Ishikawa (cell line): ENCODE measurements at regions not wholly inside any gene's neighbourhood (a gene's known extent, or its start where the extent isn't known, plus 50 kb on each side); places are given as distances from the start of the nearest gene placed in this dataset.

Experiments
- CEBPB ChIP-seq: IDR thresholded peaks from 2 replicates; pipeline ENCODE4 v1.6.1; 2012
- CREB1 ChIP-seq: IDR thresholded peaks from 2 replicates; pipeline ENCODE4 v1.6.1; 2012; ENCODE audit warnings: low read depth
- EGR1 ChIP-seq: IDR thresholded peaks from 2 replicates; pipeline ENCODE4 v1.6.1; 2012
- EP300 ChIP-seq: IDR thresholded peaks from 2 replicates; pipeline ENCODE4 v1.6.1; 2012; ENCODE audit warnings: borderline replicate concordance
- FOXM1 ChIP-seq: IDR thresholded peaks from 2 replicates; pipeline ENCODE4 v1.6.1; 2012; ENCODE audit warnings: low read depth, borderline replicate concordance
- NFIC ChIP-seq: IDR thresholded peaks from 2 replicates; pipeline ENCODE4 v1.6.1; 2012
- RAD21 ChIP-seq: IDR thresholded peaks from 2 replicates; pipeline ENCODE4 v1.6.1; 2012; ENCODE audit warnings: low read depth
- TAF1 ChIP-seq: IDR thresholded peaks from 2 replicates; pipeline ENCODE4 v1.6.1; 2012; ENCODE audit warnings: low read depth, mild to moderate bottlenecking
- TCF12 ChIP-seq: IDR thresholded peaks from 2 replicates; pipeline ENCODE4 v1.6.1; 2012; ENCODE audit warnings: low read depth
- TEAD4 ChIP-seq: IDR thresholded peaks from 2 replicates; pipeline ENCODE4 v1.6.1; 2012
- YY1 ChIP-seq: IDR thresholded peaks from 2 replicates; pipeline ENCODE4 v1.6.1; 2012; ENCODE audit warnings: low read depth
- ZBTB7A ChIP-seq: IDR thresholded peaks from 2 replicates; pipeline ENCODE4 v1.6.1; 2012; ENCODE audit warnings: low read depth
- TF ChIP-seq, protein P1 (sequence below): IDR thresholded peaks from 2 replicates; pipeline ENCODE4 v1.6.1; 2012
- TF ChIP-seq, protein P2 (sequence below): IDR thresholded peaks from 2 replicates; pipeline ENCODE4 v1.6.1; 2012; ENCODE audit warnings: low read depth, mild to moderate bottlenecking
- TF ChIP-seq, protein P3 (sequence below): IDR thresholded peaks from 2 replicates; pipeline ENCODE4 v1.6.1; 2012

DNA sequence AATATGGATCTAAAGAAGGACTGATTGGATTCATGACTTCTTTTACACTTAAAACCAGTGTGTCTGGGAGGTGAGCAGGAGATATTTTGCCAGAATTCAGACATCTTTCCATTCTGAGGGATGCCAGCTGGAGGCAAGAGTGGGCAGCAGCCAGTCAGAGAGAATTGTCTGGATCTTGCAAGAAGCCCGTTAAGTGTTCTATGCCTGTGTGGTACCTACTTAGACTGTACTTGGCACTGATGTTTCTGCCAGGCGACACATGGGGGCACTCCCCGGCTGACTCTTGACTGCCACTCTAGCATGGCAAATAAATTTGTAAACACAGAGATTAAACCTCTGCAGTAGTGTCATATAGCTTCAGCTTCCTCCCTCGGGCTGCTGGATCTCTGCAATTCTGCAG, 247.7 kb downstream of the UTP18 start:
- TF ChIP-seq, protein P1, sequence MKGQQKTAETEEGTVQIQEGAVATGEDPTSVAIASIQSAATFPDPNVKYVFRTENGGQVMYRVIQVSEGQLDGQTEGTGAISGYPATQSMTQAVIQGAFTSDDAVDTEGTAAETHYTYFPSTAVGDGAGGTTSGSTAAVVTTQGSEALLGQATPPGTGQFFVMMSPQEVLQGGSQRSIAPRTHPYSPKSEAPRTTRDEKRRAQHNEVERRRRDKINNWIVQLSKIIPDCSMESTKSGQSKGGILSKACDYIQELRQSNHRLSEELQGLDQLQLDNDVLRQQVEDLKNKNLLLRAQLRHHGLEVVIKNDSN = no peak
- TF ChIP-seq FOXM1 (no peak), EGR1 (no peak), TCF12 (no peak), TEAD4 (no peak), ZBTB7A (no peak), TAF1 (no peak), CREB1 (no peak)
- TF ChIP-seq, protein P2, sequence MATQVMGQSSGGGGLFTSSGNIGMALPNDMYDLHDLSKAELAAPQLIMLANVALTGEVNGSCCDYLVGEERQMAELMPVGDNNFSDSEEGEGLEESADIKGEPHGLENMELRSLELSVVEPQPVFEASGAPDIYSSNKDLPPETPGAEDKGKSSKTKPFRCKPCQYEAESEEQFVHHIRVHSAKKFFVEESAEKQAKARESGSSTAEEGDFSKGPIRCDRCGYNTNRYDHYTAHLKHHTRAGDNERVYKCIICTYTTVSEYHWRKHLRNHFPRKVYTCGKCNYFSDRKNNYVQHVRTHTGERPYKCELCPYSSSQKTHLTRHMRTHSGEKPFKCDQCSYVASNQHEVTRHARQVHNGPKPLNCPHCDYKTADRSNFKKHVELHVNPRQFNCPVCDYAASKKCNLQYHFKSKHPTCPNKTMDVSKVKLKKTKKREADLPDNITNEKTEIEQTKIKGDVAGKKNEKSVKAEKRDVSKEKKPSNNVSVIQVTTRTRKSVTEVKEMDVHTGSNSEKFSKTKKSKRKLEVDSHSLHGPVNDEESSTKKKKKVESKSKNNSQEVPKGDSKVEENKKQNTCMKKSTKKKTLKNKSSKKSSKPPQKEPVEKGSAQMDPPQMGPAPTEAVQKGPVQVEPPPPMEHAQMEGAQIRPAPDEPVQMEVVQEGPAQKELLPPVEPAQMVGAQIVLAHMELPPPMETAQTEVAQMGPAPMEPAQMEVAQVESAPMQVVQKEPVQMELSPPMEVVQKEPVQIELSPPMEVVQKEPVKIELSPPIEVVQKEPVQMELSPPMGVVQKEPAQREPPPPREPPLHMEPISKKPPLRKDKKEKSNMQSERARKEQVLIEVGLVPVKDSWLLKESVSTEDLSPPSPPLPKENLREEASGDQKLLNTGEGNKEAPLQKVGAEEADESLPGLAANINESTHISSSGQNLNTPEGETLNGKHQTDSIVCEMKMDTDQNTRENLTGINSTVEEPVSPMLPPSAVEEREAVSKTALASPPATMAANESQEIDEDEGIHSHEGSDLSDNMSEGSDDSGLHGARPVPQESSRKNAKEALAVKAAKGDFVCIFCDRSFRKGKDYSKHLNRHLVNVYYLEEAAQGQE = no peak
- TF ChIP-seq, protein P3, sequence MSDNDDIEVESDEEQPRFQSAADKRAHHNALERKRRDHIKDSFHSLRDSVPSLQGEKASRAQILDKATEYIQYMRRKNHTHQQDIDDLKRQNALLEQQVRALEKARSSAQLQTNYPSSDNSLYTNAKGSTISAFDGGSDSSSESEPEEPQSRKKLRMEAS = no peak

DNA sequence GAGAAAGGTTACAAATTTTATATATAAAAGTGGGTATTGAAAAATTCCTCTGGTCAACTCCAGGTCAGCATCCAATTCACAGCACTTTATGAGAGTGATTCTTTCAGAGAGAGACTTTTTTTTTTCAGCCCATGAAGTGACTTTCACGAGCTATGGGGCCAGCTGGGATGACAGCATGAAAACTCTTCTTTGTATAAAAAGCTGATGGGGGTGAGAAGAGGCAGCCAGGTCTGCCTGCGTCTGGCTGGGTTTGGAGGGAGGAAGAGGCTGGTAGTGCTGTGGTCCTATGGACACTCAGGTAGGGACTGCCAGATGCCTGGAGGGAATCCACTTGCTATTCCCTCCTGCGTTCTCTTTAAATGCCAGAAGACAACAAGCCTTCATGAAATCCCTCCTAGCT, 250.6 kb downstream of the UTP18 start:
- TF ChIP-seq EP300 (no peak), FOXM1 (no peak), ZBTB7A (no peak), TEAD4 (no peak), TCF12 (no peak)
- TF ChIP-seq, protein P3 = no peak

DNA sequence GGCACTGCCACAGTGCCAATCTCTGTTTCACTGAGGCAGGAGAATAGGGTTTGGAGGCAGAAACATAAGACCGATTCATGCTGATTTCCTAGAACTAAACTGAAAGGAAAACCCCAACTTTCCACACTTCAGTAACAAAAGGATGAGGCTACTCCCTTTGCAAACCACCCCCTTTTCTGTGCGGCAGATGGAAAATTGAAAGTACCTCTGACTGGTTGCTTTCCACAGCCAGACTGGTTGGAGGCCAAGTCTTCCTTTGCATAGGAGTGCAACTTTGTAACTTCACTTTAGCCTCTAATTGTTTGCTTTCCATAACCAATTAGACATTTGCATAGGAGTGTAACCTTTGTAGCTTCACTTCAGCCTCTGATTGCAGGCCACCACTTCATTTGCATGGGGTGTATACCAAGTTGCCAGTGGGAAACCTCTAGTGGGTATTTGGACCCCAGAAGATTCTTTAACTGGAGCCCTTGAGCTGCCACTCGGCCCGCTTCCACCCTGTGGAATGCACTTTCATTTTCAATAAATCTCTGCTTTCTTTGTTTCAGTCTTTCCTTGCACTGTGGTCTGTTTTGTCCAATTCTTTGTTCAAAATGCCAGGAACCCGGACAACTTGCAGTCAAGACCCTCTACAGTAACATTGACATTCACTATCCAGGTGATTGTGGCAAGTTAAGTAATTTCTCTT, 252.0 kb downstream of the UTP18 start:
- no peak for TF ChIP-seq CEBPB
- no peak for TF ChIP-seq FOXM1
- TF ChIP-seq, protein P3 = no peak
- TF ChIP-seq, protein P2 = no peak
- TF ChIP-seq, protein P1 = no peak
- TF ChIP-seq RAD21 = no peak
- no peak for TF ChIP-seq EGR1
- no peak for TF ChIP-seq ZBTB7A
- TF ChIP-seq CREB1 = no peak
- no peak for TF ChIP-seq EP300
- no peak for TF ChIP-seq NFIC
- no peak for TF ChIP-seq TCF12
- TF ChIP-seq TEAD4 = no peak
- TF ChIP-seq TAF1 = no peak
- TF ChIP-seq YY1 = no peak

DNA sequence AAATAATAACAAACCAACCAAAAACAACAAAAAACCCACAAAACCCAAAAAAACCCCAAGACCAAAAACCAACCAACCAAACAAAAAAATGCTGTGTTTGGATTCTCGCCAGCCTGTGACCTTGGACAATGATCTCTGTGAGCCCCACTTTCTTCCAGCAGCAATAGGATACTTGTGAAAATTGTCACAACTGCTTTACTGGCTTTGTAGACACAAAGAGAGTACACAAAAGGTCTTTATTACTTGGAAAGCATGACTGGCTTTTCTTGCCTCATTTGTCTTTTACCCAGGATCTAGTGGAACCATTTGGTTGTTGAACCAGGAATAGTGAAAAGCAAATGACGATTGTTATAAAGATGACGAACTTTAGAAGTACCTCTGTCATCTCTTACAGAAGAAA, 256.6 kb downstream of the UTP18 start:
- no peak for TF ChIP-seq TEAD4
- no peak for TF ChIP-seq TCF12
- no peak for TF ChIP-seq TAF1
- no peak for TF ChIP-seq FOXM1
- no peak for TF ChIP-seq RAD21
- TF ChIP-seq, protein P2 = no peak

DNA sequence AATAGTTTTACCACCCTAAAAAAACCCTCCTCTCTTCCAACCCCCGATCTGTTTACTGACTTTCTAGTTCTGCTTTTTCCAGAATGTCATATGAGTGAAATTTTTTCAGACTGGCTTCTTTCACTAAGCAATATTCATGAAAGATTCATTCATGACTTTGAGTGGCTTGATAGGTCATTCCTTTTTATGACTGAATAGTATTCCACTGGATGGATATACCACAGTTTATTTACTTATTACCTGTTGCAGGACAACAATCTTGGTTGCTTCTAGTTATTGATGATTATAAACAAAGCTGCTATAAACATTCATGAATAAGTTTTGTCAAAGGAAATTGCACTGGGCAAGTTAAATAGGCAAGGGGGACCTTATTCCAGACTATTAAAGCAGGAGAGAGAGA, 264.2 kb downstream of the UTP18 start:
- TF ChIP-seq CREB1 = no peak
- TF ChIP-seq, protein P3 = no peak
- no peak for TF ChIP-seq ZBTB7A
- no peak for TF ChIP-seq TEAD4
- TF ChIP-seq RAD21 = no peak
- TF ChIP-seq CEBPB = no peak
- TF ChIP-seq EP300 = no peak
- no peak for TF ChIP-seq FOXM1
- TF ChIP-seq, protein P2 = no peak
